Neural crest cell (in vitro differentiated cells): ENCODE measurements at regions not wholly inside any gene's neighbourhood (a gene's known extent, or its start where the extent isn't known, plus 50 kb on each side); places are given as distances from the start of the nearest gene placed in this dataset.
A peak's percentile ranks its signal among the peaks of the same experiment; 100 is the strongest.

Experiments
- DNase-seq: peaks from one replicate; pipeline ENCODE4 v3.0.0; 2021; ENCODE audit warnings: low read depth, mixed read lengths, low spot score
- H3K27ac Mint-ChIP-seq: one replicate; pipeline ENCODE4 v1.8.0; 2021; ENCODE audit warnings: mild to moderate bottlenecking, mixed read lengths; ENCODE audit not compliant: unreplicated experiment
- H3K27me3 Mint-ChIP-seq: 2 replicates; pipeline ENCODE4 v1.8.0; 2021; ENCODE audit warnings: low read depth, mild to moderate bottlenecking, mixed read lengths
- H3K36me3 Mint-ChIP-seq: 2 replicates; pipeline ENCODE4 v1.8.0; 2021; ENCODE audit warnings: low read depth, mild to moderate bottlenecking, mixed read lengths
- H3K4me1 Mint-ChIP-seq: 2 replicates; pipeline ENCODE4 v1.8.0; 2021; ENCODE audit warnings: mixed read lengths
- H3K4me3 Mint-ChIP-seq: one replicate; pipeline ENCODE4 v1.8.0; 2021; ENCODE audit warnings: mild to moderate bottlenecking, mixed read lengths
- H3K9me3 Mint-ChIP-seq: 2 replicates; pipeline ENCODE4 v1.8.0; 2021; ENCODE audit warnings: mixed read lengths
- TF ChIP-seq, protein P1 (sequence below): fragments of 200-600 bp; sonication (generic); conservative IDR thresholded peaks from 2 replicates; pipeline ENCODE4 v1.5.0; 2021; ENCODE audit warnings: antibody characterized with exemption, mild to moderate bottlenecking

DNA sequence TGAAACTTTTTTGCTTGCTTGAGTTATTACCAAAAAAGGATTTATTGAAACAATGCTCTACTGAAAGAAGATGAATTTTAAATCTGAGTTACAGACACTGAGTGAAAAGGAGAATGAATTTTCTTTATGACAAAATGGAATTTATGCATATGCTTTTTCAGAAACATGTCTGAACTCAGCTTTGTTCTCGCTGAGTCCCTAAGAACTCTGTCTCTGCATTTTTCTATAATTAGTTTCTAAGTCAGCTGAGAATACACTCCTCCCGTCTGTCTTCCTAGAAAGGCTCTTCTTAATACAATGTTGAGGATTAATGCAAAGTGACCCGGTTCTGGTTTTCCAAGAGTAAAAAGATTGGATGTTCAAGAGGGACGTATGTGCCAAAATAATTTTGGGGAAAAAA lies 463.5 kb downstream of the NKX6-1 start:
- no peak for DNase-seq
- H3K27ac Mint-ChIP-seq, result no peak overlapping the region
- H3K36me3 Mint-ChIP-seq, result no peaks in the 10 kb centered on the region
- no peaks in the 10 kb centered on the region for H3K4me1 Mint-ChIP-seq
- no peaks in the 10 kb centered on the region for H3K27me3 Mint-ChIP-seq
- no peak overlapping the region for H3K4me3 Mint-ChIP-seq
- no peaks in the 10 kb centered on the region for H3K9me3 Mint-ChIP-seq
- TF ChIP-seq, protein P1, sequence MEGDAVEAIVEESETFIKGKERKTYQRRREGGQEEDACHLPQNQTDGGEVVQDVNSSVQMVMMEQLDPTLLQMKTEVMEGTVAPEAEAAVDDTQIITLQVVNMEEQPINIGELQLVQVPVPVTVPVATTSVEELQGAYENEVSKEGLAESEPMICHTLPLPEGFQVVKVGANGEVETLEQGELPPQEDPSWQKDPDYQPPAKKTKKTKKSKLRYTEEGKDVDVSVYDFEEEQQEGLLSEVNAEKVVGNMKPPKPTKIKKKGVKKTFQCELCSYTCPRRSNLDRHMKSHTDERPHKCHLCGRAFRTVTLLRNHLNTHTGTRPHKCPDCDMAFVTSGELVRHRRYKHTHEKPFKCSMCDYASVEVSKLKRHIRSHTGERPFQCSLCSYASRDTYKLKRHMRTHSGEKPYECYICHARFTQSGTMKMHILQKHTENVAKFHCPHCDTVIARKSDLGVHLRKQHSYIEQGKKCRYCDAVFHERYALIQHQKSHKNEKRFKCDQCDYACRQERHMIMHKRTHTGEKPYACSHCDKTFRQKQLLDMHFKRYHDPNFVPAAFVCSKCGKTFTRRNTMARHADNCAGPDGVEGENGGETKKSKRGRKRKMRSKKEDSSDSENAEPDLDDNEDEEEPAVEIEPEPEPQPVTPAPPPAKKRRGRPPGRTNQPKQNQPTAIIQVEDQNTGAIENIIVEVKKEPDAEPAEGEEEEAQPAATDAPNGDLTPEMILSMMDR, result no peak

DNA sequence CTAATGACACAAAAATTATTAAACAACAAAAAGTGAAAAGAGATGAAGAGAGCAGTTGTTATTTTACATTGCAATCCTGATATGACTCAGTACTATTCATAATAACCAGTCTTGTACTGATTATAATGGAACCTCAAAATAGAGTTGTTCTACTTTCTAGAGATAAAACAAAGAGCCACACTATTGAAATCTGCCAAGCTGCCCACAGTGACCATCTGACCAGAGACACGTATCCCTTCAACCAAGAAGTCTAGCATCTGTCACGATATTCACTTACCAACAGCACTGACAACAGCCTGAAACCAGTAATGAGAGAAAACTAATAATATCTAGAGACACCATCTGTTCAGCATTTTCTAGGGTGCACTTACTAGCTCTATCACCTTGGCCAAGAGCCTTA lies 466.7 kb downstream of the NKX6-1 start:
- no peak for DNase-seq

DNA sequence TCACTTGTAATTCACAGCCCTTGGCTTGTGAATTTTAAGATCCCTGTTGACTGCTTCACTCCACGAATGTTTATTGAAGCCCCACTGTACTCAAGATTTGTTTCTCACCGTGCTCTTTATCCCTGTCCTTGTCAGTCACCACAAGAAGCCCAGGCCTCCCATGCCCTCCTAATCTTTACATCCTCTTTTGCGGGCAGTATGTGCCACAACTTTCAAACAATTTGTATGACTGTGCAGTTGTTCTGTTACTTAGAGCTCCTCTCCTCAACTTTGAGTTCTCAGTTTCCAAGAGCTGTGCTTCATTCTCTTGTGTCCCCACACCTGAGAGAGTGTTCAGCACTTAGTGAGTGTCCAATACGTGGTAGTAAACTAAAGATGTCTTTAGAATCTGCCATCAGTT lies 467.7 kb downstream of the NKX6-1 start:
- Mint-ChIP-seq H3K9me3 (no peaks in the 10 kb centered on the region), H3K27ac (peak overlapping the region; percentile 81), H3K4me3 (no peak overlapping the region), H3K27me3 (no peaks in the 10 kb centered on the region), H3K36me3 (peaks cover 4% of the 10 kb centered on the region), H3K4me1 (no peaks in the 10 kb centered on the region)
- TF ChIP-seq, protein P1, result no peak
- DNase-seq, result no peak

More for the DNA sequence above, 466.7 kb downstream of the NKX6-1 start:
- TF ChIP-seq, protein P1, result no peak
- H3K27me3 Mint-ChIP-seq, result no peaks in the 10 kb centered on the region
- H3K36me3 Mint-ChIP-seq, result peaks cover 2% of the 10 kb centered on the region
- no peaks in the 10 kb centered on the region for H3K4me1 Mint-ChIP-seq
- H3K4me3 Mint-ChIP-seq, result no peak overlapping the region
- H3K9me3 Mint-ChIP-seq, result no peaks in the 10 kb centered on the region
- H3K27ac Mint-ChIP-seq, result no peak overlapping the region

DNA sequence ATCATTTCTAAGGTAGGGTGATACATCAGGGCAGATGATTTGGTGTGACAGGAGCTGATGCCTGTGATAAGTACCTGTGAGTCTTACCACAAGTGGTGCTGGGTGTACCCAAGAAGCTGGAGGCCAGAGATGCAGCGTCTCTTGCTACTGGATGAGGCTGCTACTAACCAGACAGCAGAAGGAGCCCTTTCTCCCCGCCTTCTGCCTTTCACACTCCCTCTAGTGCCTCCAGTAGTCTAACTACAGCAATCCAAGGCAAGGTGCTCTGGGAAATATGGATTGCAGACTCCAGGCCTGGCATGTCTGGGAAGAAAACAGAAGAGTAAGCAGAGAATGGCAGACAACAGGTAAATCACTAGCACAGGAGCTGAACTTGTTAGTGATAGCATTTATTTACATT lies 470.8 kb downstream of the NKX6-1 start:
- TF ChIP-seq, protein P1, result no peak
- no peak for DNase-seq
- H3K27ac Mint-ChIP-seq, result no peak overlapping the region
- peaks cover 4% of the 10 kb centered on the region for H3K36me3 Mint-ChIP-seq
- H3K9me3 Mint-ChIP-seq, result no peaks in the 10 kb centered on the region
- H3K4me3 Mint-ChIP-seq, result no peak overlapping the region
- H3K4me1 Mint-ChIP-seq, result no peaks in the 10 kb centered on the region
- no peaks in the 10 kb centered on the region for H3K27me3 Mint-ChIP-seq

DNA sequence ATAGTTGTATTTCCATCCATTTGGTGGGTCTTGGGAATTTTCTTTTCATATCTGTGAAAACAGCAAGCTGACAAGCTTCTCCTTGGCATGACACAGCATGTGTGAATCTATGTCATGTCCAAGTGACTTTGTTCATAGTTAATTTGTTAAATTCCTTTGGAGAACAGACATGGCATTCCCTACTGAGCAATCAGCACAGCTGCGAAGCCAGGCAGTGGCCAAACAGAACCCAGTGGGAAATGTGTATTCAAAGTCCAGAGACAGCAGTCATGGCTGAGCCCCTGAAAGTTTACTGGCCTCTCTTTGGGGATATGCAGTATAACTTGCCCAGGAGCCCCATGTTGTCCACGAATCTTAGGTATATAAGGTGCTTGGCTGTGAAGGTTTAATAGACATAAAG lies 474.7 kb downstream of the NKX6-1 start:
- no peaks in the 10 kb centered on the region for H3K9me3 Mint-ChIP-seq
- TF ChIP-seq, protein P1, result no peak
- no peak overlapping the region for H3K4me3 Mint-ChIP-seq
- no peak overlapping the region for H3K27ac Mint-ChIP-seq
- DNase-seq, result no peak
- H3K27me3 Mint-ChIP-seq, result no peaks in the 10 kb centered on the region
- H3K36me3 Mint-ChIP-seq, result peaks cover 4% of the 10 kb centered on the region
- H3K4me1 Mint-ChIP-seq, result no peaks in the 10 kb centered on the region

DNA sequence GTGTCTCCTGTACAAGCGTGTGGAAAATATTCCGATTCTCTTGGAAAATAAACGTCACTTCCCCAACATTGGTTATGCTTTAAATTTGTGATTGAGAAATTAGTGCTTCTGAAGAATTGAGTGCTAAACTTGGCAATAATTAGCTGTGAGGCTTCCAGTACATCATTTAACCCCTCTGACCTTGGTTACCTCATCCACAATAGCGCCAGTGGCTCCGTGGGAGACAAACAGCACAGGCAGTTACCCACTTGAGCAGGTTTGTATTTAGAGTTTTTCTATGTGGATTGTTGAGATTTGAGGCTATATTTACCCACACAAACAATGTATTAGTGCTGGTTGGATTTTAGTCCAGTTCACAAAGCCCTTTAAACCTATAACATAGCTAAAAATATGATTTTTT lies 476.5 kb downstream of the NKX6-1 start:
- TF ChIP-seq, protein P1, result no peak
- Mint-ChIP-seq H3K9me3 (no peaks in the 10 kb centered on the region), H3K4me1 (no peaks in the 10 kb centered on the region), H3K27ac (no peak overlapping the region), H3K4me3 (no peak overlapping the region), H3K27me3 (no peaks in the 10 kb centered on the region), H3K36me3 (peaks cover 4% of the 10 kb centered on the region)
- DNase-seq, result no peak
